Left ventricle myocardium inferior (tissue), 1 donor: ENCODE measurements at regions not wholly inside any gene's neighbourhood (a gene's known extent, or its start where the extent isn't known, plus 50 kb on each side); places are given as distances from the start of the nearest gene placed in this dataset.
A peak's percentile ranks its signal among the peaks of the same experiment; 100 is the strongest.

ENCODE experiments used
- DNase-seq: peaks from one replicate; pipeline ENCODE4 v3.0.0-alpha.2; 2020
- H3K27ac ChIP-seq: fragments of 200-600 bp; replicated peaks from 2 replicates; pipeline ENCODE4 v1.8.0; 2021
- H3K27me3 ChIP-seq: fragments of 200-600 bp; 2 replicates; pipeline ENCODE4 v1.8.0; 2021; ENCODE audit warnings: low read depth
- H3K36me3 ChIP-seq: fragments of 200-600 bp; 2 replicates; pipeline ENCODE4 v1.8.0; 2021
- H3K4me1 ChIP-seq: fragments of 200-600 bp; 2 replicates; pipeline ENCODE4 v1.8.0; 2021
- H3K4me3 ChIP-seq: fragments of 200-600 bp; 2 replicates; pipeline ENCODE4 v1.8.0; 2021; ENCODE audit warnings: mild to moderate bottlenecking, moderate library complexity
- H3K9me3 ChIP-seq: fragments of 200-600 bp; replicated peaks from 2 replicates; pipeline ENCODE4 v1.8.0; 2021
- CTCF ChIP-seq: fragments of 200-600 bp; IDR thresholded peaks from 2 replicates; pipeline ENCODE4 v1.8.0; 2021; ENCODE audit warnings: antibody characterized with exemption, mild to moderate bottlenecking, borderline replicate concordance
- intact Hi-C: fragments of 100-400 bp; cut with micrococcal nuclease; formaldehyde crosslinking; loops from one replicate; pipeline ENCODE4 v1.11.0; 2022
- donor health status: DM: no; HTN: yes; CAD: no; lungs with severe emphysema.

- Histone ChIP-seq H3K9me3 (no peaks in the 10 kb centered on the region), H3K36me3 (no peaks in the 10 kb centered on the region), H3K27ac (no peak overlapping the region), H3K4me1 (no peaks in the 10 kb centered on the region), H3K4me3 (no peak overlapping the region), H3K27me3 (peaks cover 8% of the 10 kb centered on the region)
- DNase-seq = no peak
- TF ChIP-seq CTCF = peak; percentile 52
- intact Hi-C loops = no loop called here
Measured at GRCh38 chr2:204072443-204073324, 136.1 kb downstream of the ICOS start.

GRCh38 chr2:204074456-204074855 lies 137.9 kb downstream of the ICOS start:
- Histone ChIP-seq H3K4me1 (no peaks in the 10 kb centered on the region), H3K9me3 (no peaks in the 10 kb centered on the region), H3K27me3 (peaks cover 8% of the 10 kb centered on the region), H3K4me3 (no peak overlapping the region), H3K36me3 (no peaks in the 10 kb centered on the region), H3K27ac (no peak overlapping the region)
- no peak for DNase-seq
- intact Hi-C loops = no loop called here
- TF ChIP-seq CTCF = no peak

GRCh38 chr2:204078003-204078698 lies 141.6 kb downstream of the ICOS start:
- H3K9me3 ChIP-seq = no peaks in the 10 kb centered on the region
- no peak overlapping the region for H3K27ac ChIP-seq
- intact Hi-C loops = no loop called here
- H3K4me1 ChIP-seq = no peaks in the 10 kb centered on the region
- H3K4me3 ChIP-seq = no peak overlapping the region
- H3K27me3 ChIP-seq = peaks cover 4% of the 10 kb centered on the region
- H3K36me3 ChIP-seq = no peaks in the 10 kb centered on the region
- TF ChIP-seq CTCF = no peak
- DNase-seq = no peak

- no peaks in the 10 kb centered on the region for H3K36me3 ChIP-seq
- no peak overlapping the region for H3K4me3 ChIP-seq
- intact Hi-C loops = no loop called here
- no peak for TF ChIP-seq CTCF
- H3K4me1 ChIP-seq = no peaks in the 10 kb centered on the region
- no peak for DNase-seq
- peaks cover 24% of the 10 kb centered on the region for H3K27me3 ChIP-seq
- H3K9me3 ChIP-seq = no peaks in the 10 kb centered on the region
- H3K27ac ChIP-seq = no peak overlapping the region
Measured at GRCh38 chr2:204081487-204082425, 145.2 kb downstream of the ICOS start.

GRCh38 chr2:204086167-204086566 lies 149.6 kb downstream of the ICOS start:
- Histone ChIP-seq H3K27ac (no peak overlapping the region), H3K9me3 (peaks cover 6% of the 10 kb centered on the region), H3K27me3 (peaks cover 24% of the 10 kb centered on the region), H3K36me3 (no peaks in the 10 kb centered on the region), H3K4me3 (no peak overlapping the region), H3K4me1 (no peaks in the 10 kb centered on the region)
- no peak for TF ChIP-seq CTCF
- intact Hi-C loops = no loop called here
- no peak for DNase-seq
